Fibroblast of the aortic adventitia (primary cell): ENCODE measurements at regions not wholly inside any gene's neighbourhood (a gene's known extent, or its start where the extent isn't known, plus 50 kb on each side); places are given as distances from the start of the nearest gene placed in this dataset.
"Not testable (repeated sequence)": the region's sequence is repeated elsewhere in the genome, so short reads cannot be mapped to it uniquely, and the experiment has no call there.

ENCODE experiments used
- DNase-seq: peaks from one replicate; pipeline ENCODE4 v3.0.0-alpha.2; 2010; ENCODE audit warnings: low read depth
- H3K4me3 ChIP-seq: 2 replicates; pipeline ENCODE4 v1.5.1; 2011; ENCODE audit warnings: low read depth, mild to moderate bottlenecking, control low read depth, low read length, moderate library complexity
- CTCF ChIP-seq: IDR thresholded peaks from 2 replicates; pipeline ENCODE4 v1.5.1; 2011; ENCODE audit warnings: mild to moderate bottlenecking, low read length, control low read depth, inconsistent platforms; ENCODE audit not compliant: insufficient read depth

DNA sequence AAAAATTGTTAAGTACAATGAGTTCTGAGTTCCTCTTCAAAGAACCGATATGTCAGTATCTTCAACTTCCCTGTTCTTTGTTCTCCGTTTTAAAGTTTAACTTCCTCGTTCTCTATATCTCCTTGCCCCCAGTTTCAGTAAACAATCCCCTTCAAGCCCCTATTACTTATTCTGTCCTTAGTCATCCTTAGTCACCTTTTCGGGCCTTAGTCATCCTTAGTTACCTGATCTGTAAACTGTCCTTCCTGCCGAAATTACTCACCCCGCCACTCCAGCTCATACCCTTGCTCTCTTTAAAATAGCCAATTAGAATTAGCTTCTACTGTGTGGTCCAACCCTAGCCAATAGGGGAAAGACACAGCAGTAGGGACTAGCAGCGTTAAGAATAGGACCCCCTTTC is 1165.6 kb downstream of the NSUN3 start:
- no peak for DNase-seq
- H3K4me3 ChIP-seq, result no peak overlapping the region
- TF ChIP-seq CTCF, result no peak

GRCh38 chr3:95235916-95236315 is 1173.1 kb downstream of the NSUN3 start:
- TF ChIP-seq CTCF, result no peak
- H3K4me3 ChIP-seq, result no peak overlapping the region
- DNase-seq, result no peak

GRCh38 chr3:95237783-95238182 is 1174.9 kb downstream of the NSUN3 start:
- DNase-seq, result no peak
- no peak overlapping the region for H3K4me3 ChIP-seq
- no peak for TF ChIP-seq CTCF

- DNase-seq, result no peak
These were observed 1177.5 kb downstream of the NSUN3 start for GRCh38 chr3:95240395-95240794.

GRCh38 chr3:95241256-95241655 is 1178.4 kb downstream of the NSUN3 start:
- not testable (repeated sequence) for H3K4me3 ChIP-seq, DNase-seq

More at GRCh38 chr3:95240395-95240794, 1177.5 kb downstream of the NSUN3 start:
- H3K4me3 ChIP-seq, result no peak overlapping the region
- no peak for TF ChIP-seq CTCF

- H3K4me3 ChIP-seq, result no peak overlapping the region
- DNase-seq, result no peak
- TF ChIP-seq CTCF, result no peak
These were observed 1183.6 kb downstream of the NSUN3 start for GRCh38 chr3:95246413-95246812.

DNA sequence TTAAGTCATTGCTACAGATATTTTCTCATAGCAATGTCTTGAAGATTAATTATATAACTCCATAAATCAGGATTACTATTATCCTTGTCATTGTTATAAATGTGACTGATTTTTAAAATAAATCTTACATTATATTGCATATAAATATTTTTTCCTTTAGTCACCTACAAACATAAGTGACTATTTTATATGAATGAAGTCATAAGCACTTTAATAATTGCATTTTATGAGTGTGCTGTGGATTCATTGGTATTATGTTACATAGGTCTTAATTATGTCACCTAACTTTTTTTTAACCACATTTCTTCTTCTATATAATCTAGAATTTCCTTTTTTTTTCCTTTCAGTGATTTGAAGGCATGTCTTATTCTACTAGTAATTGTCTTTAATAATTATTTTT is 1191.2 kb downstream of the NSUN3 start:
- DNase-seq, result no peak
- TF ChIP-seq CTCF, result no peak
- H3K4me3 ChIP-seq, result no peak overlapping the region
